WERI-Rb-1 (cell line): ENCODE measurements at regions not wholly inside any gene's neighbourhood (a gene's known extent, or its start where the extent isn't known, plus 50 kb on each side); places are given as distances from the start of the nearest gene placed in this dataset.

Source experiments
- DNase-seq: peaks from one replicate; pipeline ENCODE4 v3.0.0-alpha.2; 2020
- H3K27ac ChIP-seq: fragments of 250-450 bp; sonication (Bioruptor Pico); 2 replicates; pipeline ENCODE4 v1.5.1; 2020; ENCODE audit warnings: mild to moderate bottlenecking, moderate library complexity
- H3K27me3 ChIP-seq: fragments of 250-450 bp; sonication (Bioruptor Pico); 2 replicates; pipeline ENCODE4 v1.5.1; 2021; ENCODE audit warnings: mild to moderate bottlenecking, low read depth, moderate library complexity; ENCODE audit not compliant: insufficient read depth, severe bottlenecking
- H3K36me3 ChIP-seq: fragments of 250-450 bp; sonication (Bioruptor Pico); 2 replicates; pipeline ENCODE4 v1.5.1; 2020; ENCODE audit warnings: mild to moderate bottlenecking, moderate library complexity
- H3K4me3 ChIP-seq: 2 replicates; pipeline ENCODE4 v1.5.1; 2011; ENCODE audit warnings: low read depth, mild to moderate bottlenecking, control low read depth, low read length
- H3K9me3 ChIP-seq: fragments of 250-450 bp; sonication (Bioruptor Pico); 2 replicates; pipeline ENCODE4 v1.5.1; 2021; ENCODE audit warnings: mild to moderate bottlenecking, moderate library complexity; ENCODE audit not compliant: severe bottlenecking
- CTCF ChIP-seq: IDR thresholded peaks from 2 replicates; pipeline ENCODE4 v1.5.1; 2011; ENCODE audit warnings: low read depth, mild to moderate bottlenecking, control low read depth, inconsistent platforms, low read length

- Histone ChIP-seq H3K27me3 (peaks cover 31% of the 10 kb centered on the region), H3K36me3 (no peaks in the 10 kb centered on the region), H3K27ac (no peak overlapping the region), H3K9me3 (peaks cover 8% of the 10 kb centered on the region), H3K4me3 (no peak overlapping the region)
- no peak for DNase-seq
- no peak for TF ChIP-seq CTCF
Measured at GRCh38 chr1:232218955-232219865, 410.7 kb downstream of the SIPA1L2 start.

- peaks cover 9% of the 10 kb centered on the region for H3K27me3 ChIP-seq
- TF ChIP-seq CTCF, result no peak
- no peak overlapping the region for H3K27ac ChIP-seq
- H3K36me3 ChIP-seq, result no peaks in the 10 kb centered on the region
- H3K9me3 ChIP-seq, result no peaks in the 10 kb centered on the region
- peak; percentile 75 for DNase-seq
- no peak overlapping the region for H3K4me3 ChIP-seq
Measured at GRCh38 chr1:232213928-232214327, 416.0 kb downstream of the SIPA1L2 start.

- no peak overlapping the region for H3K27ac ChIP-seq
- no peak for TF ChIP-seq CTCF
- H3K4me3 ChIP-seq, result no peak overlapping the region
- no peak for DNase-seq
- no peaks in the 10 kb centered on the region for H3K36me3 ChIP-seq
- peaks cover 3% of the 10 kb centered on the region for H3K27me3 ChIP-seq
- H3K9me3 ChIP-seq, result no peaks in the 10 kb centered on the region
Measured at GRCh38 chr1:232212253-232212652, 417.7 kb downstream of the SIPA1L2 start.

GRCh38 chr1:232211149-232211548, 418.8 kb downstream of the SIPA1L2 start:
- Histone ChIP-seq H3K27ac (no peak overlapping the region), H3K36me3 (no peaks in the 10 kb centered on the region), H3K9me3 (no peaks in the 10 kb centered on the region), H3K4me3 (no peak overlapping the region), H3K27me3 (peaks cover 3% of the 10 kb centered on the region)
- peak; percentile 69 for DNase-seq
- peak; percentile 94 for TF ChIP-seq CTCF

- Histone ChIP-seq H3K4me3 (no peak overlapping the region), H3K27me3 (no peaks in the 10 kb centered on the region), H3K9me3 (no peaks in the 10 kb centered on the region), H3K27ac (no peak overlapping the region), H3K36me3 (no peaks in the 10 kb centered on the region)
- DNase-seq, result no peak
- TF ChIP-seq CTCF, result no peak
Measured at GRCh38 chr1:232209357-232209756, 420.6 kb downstream of the SIPA1L2 start.
